ENCODE measurements at regions not wholly inside any gene's neighbourhood (a gene's known extent, or its start where the extent isn't known, plus 50 kb on each side); places are given as distances from the start of the nearest gene placed in this dataset.

- TF ChIP-seq CTCF (IDR thresholded peaks at IDR 0.05) (no peak), POLR2A (IDR thresholded peaks at IDR 0.05) (no peak)
- DNase-seq, result no peak
- no peak for ATAC-seq
- WGBS (ENCODE audit: insufficient coverage, low coverage, low lambda C conversion rate, missing lambda C conversion rate), result 67% methylated on average over 7 of the region's 7 CpGs
- H3K27ac ChIP-seq, result no peak overlapping the region
- H3K9me3 ChIP-seq, result no peaks in the 10 kb centered on the region
- intact Hi-C loops (cut with DNase I), result no loop called here
- no peaks in the 10 kb centered on the region for H3K36me3 ChIP-seq
- H3K27me3 ChIP-seq, result no peaks in the 10 kb centered on the region
- H3K4me3 ChIP-seq, result no peak overlapping the region
- H3K4me1 ChIP-seq, result no peaks in the 10 kb centered on the region
These were observed 272.6 kb upstream of the IGF1R start for GRCh38 chr15:98375513-98376340.

GRCh38 chr15:98380721-98381120, 267.6 kb upstream of the IGF1R start:
- WGBS (ENCODE audit: insufficient coverage, low coverage, low lambda C conversion rate, missing lambda C conversion rate), result 29% methylated on average over 3 of the region's 3 CpGs

GRCh38 chr15:98381446-98381845, 266.9 kb upstream of the IGF1R start:
- Histone ChIP-seq H3K27ac (no peak overlapping the region), H3K4me1 (no peaks in the 10 kb centered on the region), H3K36me3 (no peaks in the 10 kb centered on the region), H3K4me3 (no peak overlapping the region), H3K9me3 (no peaks in the 10 kb centered on the region), H3K27me3 (no peaks in the 10 kb centered on the region)
- ATAC-seq (no peak), DNase-seq (no peak)
- intact Hi-C loops (cut with DNase I), result no loop called here
- TF ChIP-seq POLR2A (IDR thresholded peaks at IDR 0.05) (no peak), CTCF (IDR thresholded peaks at IDR 0.05) (no peak)
- WGBS (ENCODE audit: insufficient coverage, low coverage, low lambda C conversion rate, missing lambda C conversion rate), result 62% methylated on average over 2 of the region's 2 CpGs

More at GRCh38 chr15:98380721-98381120, 267.6 kb upstream of the IGF1R start:
- no peaks in the 10 kb centered on the region for H3K27me3 ChIP-seq
- H3K4me3 ChIP-seq, result no peak overlapping the region
- H3K9me3 ChIP-seq, result no peaks in the 10 kb centered on the region
- ATAC-seq (no peak), DNase-seq (no peak)
- TF ChIP-seq CTCF (IDR thresholded peaks at IDR 0.05) (no peak), POLR2A (IDR thresholded peaks at IDR 0.05) (no peak)
- intact Hi-C loops (cut with DNase I), result no loop called here
- H3K36me3 ChIP-seq, result no peaks in the 10 kb centered on the region
- no peak overlapping the region for H3K27ac ChIP-seq
- no peaks in the 10 kb centered on the region for H3K4me1 ChIP-seq

DNA sequence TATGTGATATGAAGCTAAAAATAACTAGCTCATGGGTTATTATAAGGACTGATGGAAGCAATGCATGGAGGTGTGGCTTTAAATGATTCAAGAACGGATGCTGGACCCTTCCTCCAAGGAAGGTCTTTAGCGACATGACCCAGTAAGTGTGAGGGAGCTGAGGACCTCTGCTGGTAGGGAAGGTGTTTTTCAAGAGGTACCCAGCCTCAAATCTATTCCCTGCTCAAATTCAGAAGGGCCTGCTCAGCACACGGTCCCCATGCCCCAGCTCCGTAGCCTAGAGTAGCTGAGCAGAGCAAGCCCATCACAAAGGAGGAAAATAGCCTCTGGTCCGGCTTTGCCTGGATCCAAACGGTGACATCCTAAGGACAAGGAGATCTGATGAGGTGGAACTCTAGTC, 266.2 kb upstream of the IGF1R start:
- 48% methylated on average over 3 of the region's 6 CpGs for WGBS (ENCODE audit: insufficient coverage, low coverage, low lambda C conversion rate, missing lambda C conversion rate)
- no peaks in the 10 kb centered on the region for H3K4me1 ChIP-seq
- ATAC-seq, result no peak

More for the DNA sequence above, 266.2 kb upstream of the IGF1R start:
- no peak for TF ChIP-seq POLR2A (IDR thresholded peaks at IDR 0.05)
- no peak for TF ChIP-seq CTCF (IDR thresholded peaks at IDR 0.05)
- Histone ChIP-seq H3K4me3 (no peak overlapping the region), H3K27ac (no peak overlapping the region), H3K36me3 (no peaks in the 10 kb centered on the region), H3K9me3 (no peaks in the 10 kb centered on the region), H3K27me3 (no peaks in the 10 kb centered on the region)
- no peak for DNase-seq
- intact Hi-C loops (cut with DNase I), result no loop called here
